GM19467 (cell line): ENCODE measurements at regions not wholly inside any gene's neighbourhood (a gene's known extent, or its start where the extent isn't known, plus 50 kb on each side); places are given as distances from the start of the nearest gene placed in this dataset.
"Not testable (repeated sequence)": the region's sequence is repeated elsewhere in the genome, so short reads cannot be mapped to it uniquely, and the experiment has no call there.

ENCODE experiments used
- ATAC-seq: cut with Tn5 transposase; IDR thresholded peaks from one replicate; pipeline ENCODE4 v1.9.1; 2021; ENCODE audit warnings: mild to moderate bottlenecking, moderate library complexity; ENCODE audit not compliant: unreplicated experiment

- ATAC-seq: not testable (repeated sequence)
Measured at GRCh38 chr16:31581065-31581464, 53.4 kb downstream of the AHSP start.

DNA sequence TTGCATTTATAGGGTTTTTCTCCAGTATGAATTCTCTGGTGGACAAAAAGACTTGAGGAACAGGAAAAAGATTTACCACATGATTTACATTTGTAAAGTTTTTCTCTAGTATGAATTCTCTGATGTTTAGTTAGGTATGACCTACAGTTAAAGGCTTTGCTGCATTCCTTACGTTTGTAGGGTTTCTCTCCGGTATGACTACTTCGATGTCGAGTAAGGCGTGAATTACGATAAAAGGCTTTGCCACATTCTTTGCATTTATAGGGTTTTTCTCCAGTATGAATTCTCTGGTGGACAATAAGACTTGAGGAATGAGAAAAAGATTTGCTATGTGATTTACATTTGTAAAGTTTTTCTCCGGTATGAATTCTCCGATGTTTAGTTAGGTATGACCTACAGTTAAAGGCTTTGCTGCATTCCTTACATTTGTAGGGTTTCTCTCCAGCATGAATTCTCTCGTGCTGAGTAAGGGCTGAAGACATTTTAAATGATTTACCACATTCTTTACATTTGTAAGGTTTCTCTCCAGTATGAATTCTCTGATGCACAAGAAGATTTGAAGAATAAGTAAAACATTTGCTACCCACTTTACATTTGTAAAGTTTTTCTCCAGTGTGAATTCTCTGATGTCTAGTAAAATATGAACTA, 74.2 kb downstream of the AHSP start:
- ATAC-seq: not testable (repeated sequence)

- no peak for ATAC-seq
Measured at GRCh38 chr16:31618130-31618529, 90.4 kb downstream of the AHSP start.

- ATAC-seq: no peak
Measured at GRCh38 chr16:31636433-31636832, 108.7 kb downstream of the AHSP start.

GRCh38 chr16:31641279-31641678, 113.6 kb downstream of the AHSP start:
- no peak for ATAC-seq

DNA sequence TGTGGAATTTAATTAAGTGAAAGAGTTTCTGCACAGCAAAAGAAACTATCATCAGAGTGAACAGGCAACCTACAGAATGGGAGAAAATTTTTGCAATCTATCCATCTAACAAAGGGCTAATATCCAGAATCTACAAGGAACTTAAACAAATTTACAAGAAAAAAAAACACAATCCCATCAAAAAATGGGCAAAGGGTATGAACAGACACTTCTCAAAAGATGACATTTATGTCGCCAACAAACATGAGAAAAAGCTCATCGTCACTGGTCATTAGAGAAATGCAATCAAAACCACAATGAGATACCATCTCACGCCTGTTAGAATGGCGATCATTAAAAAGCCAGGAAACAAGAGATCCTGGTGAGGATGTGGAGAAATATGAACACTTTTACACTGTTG, 128.0 kb downstream of the AHSP start:
- ATAC-seq: not testable (repeated sequence)

- ATAC-seq: no peak
Measured at GRCh38 chr16:31664683-31665482, 137.2 kb downstream of the AHSP start.

DNA sequence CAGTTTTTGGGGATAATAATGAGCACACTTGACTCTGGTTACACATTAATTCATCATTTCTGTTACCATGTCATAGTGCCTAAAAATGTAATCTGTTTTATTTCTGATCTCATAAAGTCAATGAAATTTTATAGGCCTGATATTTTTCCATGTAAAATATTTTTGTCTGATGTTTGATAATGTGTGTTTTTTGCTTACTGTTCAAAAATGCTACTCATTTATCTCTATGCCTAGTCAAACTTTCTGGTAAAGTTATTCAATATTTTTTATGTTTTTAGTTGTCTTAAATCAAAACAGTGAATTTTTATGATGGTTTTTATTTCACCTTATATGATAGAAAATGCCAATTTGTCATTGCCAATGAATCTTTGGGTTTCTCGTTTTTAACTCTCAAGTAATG, 147.0 kb downstream of the AHSP start:
- ATAC-seq: no peak

DNA sequence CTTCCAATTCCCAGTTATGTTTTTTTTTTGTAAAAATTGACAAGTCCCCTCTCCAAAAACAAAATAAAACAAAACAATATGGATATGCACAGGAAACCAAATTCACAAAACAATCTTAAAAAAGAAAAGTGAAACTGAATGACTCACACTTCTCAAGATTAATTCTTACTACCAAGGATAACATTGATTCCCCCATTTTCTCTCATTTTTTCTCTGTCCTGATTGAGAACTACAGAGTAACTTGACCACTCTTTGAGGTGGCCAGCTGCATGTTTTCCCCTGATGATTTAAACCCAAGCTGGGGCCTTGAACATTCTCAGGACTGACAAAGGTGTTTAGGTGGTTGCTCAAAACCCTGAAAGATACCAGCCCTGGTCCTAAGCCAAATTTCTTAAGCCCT, 149.0 kb downstream of the AHSP start:
- no peak for ATAC-seq

DNA sequence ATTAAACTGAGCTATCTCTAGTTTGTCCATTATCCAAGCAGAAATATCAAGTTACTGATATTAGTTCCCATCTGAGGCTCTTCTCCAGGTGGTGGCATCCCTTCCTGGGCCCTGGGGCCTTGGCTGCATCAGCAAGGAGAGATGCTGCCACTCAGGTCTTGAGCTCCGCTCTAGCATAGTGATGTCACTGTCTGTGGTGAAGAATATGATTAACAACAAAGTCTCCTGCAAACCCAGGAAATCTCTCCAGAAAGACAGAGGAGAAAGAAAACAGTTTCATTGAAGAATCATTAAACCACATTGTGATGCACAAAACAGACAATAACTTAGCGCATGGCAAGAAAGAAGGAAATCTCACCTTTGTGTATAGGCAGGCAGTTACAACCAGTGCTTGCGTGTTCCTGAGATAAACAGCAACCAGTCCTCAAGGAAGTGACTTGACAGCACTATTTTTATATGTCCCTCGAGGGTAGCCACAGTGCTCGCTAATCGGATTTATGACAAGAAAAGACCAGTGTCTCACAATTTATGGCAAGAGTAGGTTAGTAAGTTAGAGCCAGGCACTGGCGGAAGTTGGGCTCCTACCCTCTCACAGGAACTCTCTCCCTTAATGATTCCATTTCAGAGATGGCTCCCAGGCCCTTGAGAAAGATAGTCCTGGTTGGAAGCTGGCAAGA, 151.1 kb downstream of the AHSP start:
- no peak for ATAC-seq

GRCh38 chr16:31689331-31689730, 161.6 kb downstream of the AHSP start:
- not testable (repeated sequence) for ATAC-seq

DNA sequence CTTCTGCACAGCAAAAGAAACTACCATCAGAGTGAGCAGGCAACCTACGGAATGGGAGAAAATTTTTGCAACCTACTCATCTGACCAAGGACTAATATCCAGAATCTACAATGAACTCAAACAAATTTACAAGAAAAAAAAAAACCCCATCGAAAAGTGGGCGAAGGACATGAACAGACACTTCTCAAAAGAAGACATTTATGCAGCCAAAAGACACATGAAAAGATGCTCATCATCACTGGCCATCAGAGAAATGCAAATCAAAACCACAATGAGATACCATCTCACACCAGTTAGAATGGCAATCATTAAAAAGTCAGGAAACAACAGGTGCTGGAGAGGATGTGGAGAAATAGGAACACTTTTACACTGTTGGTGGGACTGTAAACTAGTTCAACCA, 164.6 kb downstream of the AHSP start:
- not testable (repeated sequence) for ATAC-seq

DNA sequence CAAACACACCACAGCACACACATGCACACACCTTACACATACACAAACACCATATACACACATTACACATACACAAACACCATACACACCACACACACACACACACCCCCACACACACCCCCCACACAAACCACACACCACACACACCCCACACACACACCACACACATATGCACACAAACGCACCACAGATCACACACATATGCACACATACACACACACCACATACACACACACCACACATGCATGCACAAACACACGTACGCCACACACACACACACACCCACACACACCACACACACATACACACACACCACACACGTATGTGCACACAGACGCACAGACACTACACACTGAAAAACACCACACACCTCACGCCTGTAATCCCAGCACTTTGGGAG, 166.0 kb downstream of the AHSP start:
- ATAC-seq: no peak

DNA sequence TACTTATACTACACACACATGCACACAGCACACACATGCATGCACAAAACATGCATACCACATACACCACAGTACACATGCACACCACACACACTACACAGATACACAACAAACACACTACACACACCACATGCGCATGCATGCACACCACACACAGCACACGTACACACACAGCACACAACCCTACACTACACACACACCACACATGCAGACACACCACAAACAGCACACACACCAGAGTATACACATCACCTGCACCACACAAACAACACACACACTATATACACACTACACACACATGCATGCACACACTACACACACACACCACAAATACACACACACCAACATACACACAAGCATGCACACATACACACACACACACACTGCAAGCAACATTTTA, 166.8 kb downstream of the AHSP start:
- no peak for ATAC-seq

DNA sequence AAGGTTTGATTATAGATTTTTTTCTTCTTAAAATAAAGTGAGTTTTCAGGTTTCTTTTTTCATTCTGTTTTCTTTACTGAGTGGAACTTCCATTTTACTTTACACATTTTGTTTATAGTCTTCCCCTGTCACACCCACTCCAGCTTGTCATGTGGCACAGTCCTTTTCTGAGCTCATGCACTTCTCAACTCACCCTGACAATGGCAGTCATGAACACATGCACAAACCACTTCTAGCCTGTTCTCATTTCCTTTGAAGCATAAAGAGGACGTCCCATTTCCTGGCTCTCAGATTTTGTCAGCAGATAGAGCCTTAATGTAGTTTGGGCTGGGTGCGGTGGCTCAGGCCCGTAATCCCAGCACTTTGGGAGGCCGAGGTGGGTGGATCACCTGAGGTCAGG, 168.0 kb downstream of the AHSP start:
- no peak for ATAC-seq

GRCh38 chr16:31696968-31697743, 169.5 kb downstream of the AHSP start:
- ATAC-seq: no peak

- ATAC-seq: no peak
Measured at GRCh38 chr16:31697744-31698125, 170.0 kb downstream of the AHSP start.

GRCh38 chr16:31698901-31699300, 171.2 kb downstream of the AHSP start:
- ATAC-seq: no peak

DNA sequence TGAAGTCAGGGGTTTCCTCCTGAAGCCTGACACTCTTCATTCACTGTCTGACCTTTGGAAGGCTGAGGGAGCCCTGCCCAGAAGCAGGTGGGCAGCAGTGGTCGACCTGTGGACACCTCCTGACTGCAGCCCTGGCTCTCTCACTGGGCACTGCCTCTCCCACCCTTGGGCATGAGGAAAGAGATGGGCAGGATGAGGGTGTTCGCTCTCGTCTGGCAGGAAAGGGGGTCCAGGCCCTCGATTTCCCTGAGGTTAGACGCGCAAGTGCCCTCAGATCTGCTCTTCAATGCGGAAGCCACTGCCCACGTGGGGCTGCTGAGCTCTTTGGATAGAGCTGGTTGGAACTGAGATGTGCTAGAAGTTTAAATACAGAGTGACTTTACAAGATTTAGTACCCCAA, 171.9 kb downstream of the AHSP start:
- ATAC-seq: no peak

GRCh38 chr16:31700200-31700529, 172.5 kb downstream of the AHSP start:
- no peak for ATAC-seq
